ENCODE measurements at regions not wholly inside any gene's neighbourhood (a gene's known extent, or its start where the extent isn't known, plus 50 kb on each side); places are given as distances from the start of the nearest gene placed in this dataset.

DNA sequence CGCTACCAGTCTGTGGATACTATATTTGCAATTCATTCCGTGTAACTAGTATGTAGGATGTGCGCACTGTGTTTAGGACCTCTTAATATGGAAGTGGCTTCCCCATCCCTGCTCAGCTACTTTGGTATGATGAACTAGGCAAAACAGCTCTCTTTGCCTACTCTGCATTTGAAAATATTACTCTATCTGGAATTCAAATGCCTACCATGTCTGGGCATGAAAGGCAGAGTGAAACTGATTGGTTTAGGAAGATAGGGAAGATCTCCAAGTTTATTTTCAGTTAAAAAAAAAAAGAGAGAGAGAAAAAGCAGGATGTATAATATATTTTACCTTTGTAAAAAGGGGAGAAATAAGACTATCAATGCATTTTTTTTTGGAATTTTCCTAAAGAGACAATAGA is 74.1 kb upstream of the ELL2 start:
- no peak for DNase-seq (ENCODE audit: low read depth, low spot score)

DNA sequence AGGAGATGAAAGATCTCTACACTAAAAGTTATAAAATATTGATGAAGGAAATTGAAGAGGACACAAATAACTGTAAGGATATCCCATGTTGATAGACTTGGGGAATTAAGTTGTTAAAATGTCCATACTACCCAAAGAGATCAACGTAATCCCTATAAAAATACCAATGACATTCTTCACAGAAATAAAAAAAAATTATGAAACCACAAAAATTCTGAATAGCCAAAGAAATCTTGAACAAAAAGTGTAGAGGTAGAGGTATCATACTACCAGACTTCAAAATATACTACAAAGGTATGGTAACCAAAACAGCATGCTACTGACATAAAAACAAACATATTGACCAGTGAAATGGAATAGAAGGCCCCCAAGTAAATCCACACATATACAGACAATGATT is 71.5 kb upstream of the ELL2 start:
- DNase-seq (ENCODE audit: low read depth, low spot score) = no peak

DNA sequence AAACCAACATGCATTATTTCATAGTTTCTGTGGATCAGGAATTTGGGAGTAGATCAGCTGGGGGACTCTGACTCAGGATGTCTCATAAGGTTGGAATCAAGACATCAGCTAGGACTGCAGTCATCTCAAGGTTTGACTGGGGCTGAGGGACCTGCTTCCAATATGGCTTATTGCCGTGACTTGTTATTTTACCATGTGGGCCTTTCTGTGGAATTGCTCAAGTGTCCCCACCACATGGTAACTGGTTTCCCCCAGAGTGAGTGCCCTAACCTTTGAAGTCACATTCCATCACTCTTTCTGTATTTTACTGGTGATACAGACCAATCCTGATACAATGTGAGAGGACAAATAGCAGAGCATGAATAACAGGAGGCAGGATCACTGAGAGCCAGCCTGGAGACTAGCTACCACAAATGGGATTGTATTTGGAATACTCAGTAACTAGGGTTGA is 70.2 kb upstream of the ELL2 start:
- DNase-seq (ENCODE audit: low read depth, low spot score) = no peak

- no peak for DNase-seq (ENCODE audit: low read depth, low spot score)
These were observed 69.5 kb upstream of the ELL2 start for GRCh38 chr5:96031180-96031579.

DNA sequence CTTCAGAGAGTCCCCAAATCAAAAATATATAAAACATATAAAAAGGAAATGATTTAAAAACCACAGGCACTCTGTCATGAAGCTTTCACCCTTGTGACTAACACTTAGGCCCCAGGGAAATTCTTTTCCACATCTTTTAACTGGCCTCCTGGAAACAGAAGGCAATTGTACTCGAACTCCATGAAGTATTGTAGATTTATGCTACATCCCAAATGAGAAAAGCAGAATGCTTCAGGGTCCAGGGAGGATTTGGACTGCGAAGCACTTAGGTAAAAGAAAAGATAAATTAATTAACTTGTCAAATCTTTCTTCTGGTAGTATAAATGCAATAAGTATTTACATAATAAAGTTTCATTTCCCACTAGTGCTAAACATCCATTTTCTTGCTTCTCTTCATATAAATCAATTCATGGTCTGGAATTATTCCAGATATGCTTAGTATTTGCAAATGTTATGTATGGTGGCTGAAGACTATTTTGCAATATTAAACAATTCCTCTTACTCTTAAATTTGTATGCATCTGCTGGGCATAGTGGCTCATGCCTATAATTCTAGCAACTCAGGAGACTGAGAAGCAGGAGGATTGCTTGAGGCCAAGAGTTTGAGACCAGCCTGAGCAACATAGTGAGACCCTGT is 64.9 kb upstream of the ELL2 start:
- no peak for DNase-seq (ENCODE audit: low read depth, low spot score)

DNA sequence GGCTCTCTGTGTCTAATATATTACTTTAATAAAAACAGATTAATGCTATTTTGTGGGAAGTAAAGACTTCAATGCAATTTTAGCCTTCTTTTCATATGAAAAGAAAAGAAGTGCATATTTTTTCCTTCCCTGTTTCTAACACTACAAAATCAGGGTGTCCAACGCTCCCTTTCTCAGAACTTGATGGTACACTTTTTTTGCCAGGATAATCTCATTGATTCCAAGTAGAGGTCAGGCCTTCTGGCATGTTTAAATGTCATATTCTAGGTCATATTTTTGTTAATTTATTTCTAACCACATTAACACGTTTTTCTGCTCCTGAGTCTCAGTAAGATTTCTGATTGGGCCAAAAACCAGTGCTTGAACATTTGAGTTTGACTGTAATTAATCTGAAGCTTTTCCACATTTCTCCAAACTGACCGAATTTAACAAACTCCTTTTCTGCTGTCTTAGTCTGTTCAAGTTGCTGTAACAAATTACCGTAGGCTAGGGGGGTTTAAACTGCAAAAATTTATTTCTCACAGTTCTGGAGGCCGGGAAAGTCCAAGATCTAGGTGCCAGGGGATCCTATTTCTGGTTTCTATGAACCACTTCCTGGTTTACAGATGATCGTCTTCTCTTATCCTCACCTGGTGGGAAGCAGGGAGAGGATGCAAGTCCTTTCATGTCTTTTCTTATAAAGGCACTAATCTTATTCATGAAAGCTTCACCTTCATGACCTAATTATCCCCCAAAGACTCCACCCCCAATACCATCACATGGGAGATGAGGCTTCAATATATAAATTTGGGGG is 63.2 kb upstream of the ELL2 start:
- DNase-seq (ENCODE audit: low read depth, low spot score) = no peak

- no peak for DNase-seq (ENCODE audit: low read depth, low spot score)
These were observed 61.9 kb upstream of the ELL2 start for GRCh38 chr5:96023518-96023917.

DNA sequence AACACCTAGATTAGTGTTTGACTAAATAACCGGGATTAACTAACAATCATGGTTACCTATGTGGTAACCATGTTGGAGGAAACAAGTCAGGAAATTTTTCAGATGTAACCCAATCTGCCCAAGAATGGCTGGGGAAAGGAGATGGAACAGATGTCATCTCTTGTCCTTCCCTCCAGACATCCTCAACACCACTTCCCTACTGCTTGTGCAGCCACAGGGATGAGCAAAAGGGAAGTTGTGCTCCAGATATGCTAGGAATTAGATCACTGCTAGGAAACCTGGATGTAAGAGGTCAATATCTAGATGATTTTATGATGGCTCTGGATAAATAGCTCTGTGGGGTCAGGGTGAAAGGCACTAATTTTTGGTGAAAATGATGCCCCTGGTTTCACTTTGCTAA is 61.3 kb upstream of the ELL2 start:
- no peak for DNase-seq (ENCODE audit: low read depth, low spot score)

GRCh38 chr5:96017951-96018350 is 56.3 kb upstream of the ELL2 start:
- DNase-seq (ENCODE audit: low read depth, low spot score) = peak; percentile 58

DNA sequence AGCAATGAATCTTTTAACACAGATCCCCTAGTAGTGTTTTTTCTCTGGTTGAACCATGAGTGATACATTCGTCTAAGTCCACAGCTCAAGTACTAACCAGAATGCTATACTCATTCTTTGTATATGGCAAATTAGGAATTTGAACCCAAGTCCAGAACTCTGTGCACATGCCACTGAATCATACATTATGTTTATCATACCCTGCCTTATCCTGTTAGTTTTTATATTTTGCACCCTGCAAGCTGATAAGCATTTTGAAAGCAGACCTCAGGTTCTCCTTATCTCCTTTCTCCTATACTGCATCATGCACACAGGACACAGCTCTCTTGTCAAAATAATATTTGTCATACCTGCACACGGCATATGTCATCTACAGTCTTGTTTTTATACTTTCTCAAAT is 54.6 kb upstream of the ELL2 start:
- DNase-seq (ENCODE audit: low read depth, low spot score) = no peak

GRCh38 chr5:96015709-96016108 is 54.1 kb upstream of the ELL2 start:
- DNase-seq (ENCODE audit: low read depth, low spot score) = no peak

GRCh38 chr5:96014395-96014794 is 52.7 kb upstream of the ELL2 start:
- DNase-seq (ENCODE audit: low read depth, low spot score) = no peak

- no peak for DNase-seq (ENCODE audit: low read depth, low spot score)
These were observed 51.6 kb upstream of the ELL2 start for GRCh38 chr5:96013254-96013653.

DNA sequence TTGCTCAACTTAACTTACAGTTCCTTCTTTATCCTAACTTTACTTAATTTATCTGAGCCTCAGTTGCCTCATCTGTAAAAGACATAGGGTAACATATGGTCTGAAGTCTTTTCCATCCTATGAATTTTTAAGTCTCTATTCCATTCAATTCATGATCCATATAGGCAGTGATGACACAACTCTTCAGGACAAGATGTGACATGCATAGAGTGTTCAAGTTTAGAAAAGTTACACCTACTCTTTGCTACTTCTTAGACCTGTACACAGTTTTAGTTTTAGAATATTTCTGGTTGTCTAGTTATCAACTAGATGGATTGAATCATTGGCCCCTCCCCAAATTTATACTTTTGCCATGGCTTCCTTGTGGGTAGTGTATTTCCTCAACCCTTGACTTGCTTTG is 50.7 kb upstream of the ELL2 start:
- DNase-seq (ENCODE audit: low read depth, low spot score) = no peak
